ENCODE measurements at regions not wholly inside any gene's neighbourhood (a gene's known extent, or its start where the extent isn't known, plus 50 kb on each side); places are given as distances from the start of the nearest gene placed in this dataset.
"Not testable (repeated sequence)": the region's sequence is repeated elsewhere in the genome, so short reads cannot be mapped to it uniquely, and the experiment has no call there.

GRCh38 chr20:5471866-5472265, 138.9 kb downstream of the GPCPD1 start:
- TF ChIP-seq CTCF (IDR thresholded peaks at IDR 0.05); EZH2 (IDR thresholded peaks at IDR 0.05; ENCODE audit: borderline replicate concordance, insufficient read depth, low read depth, low read length, poor library complexity, severe bottlenecking): not testable (repeated sequence)
